ENCODE measurements at regions not wholly inside any gene's neighbourhood (a gene's known extent, or its start where the extent isn't known, plus 50 kb on each side); places are given as distances from the start of the nearest gene placed in this dataset.
"Not testable (repeated sequence)": the region's sequence is repeated elsewhere in the genome, so short reads cannot be mapped to it uniquely, and the experiment has no call there.

GRCh38 chr17:6373599-6373998 is 61.3 kb downstream of the AIPL1 start:
- not testable (repeated sequence) for TF ChIP-seq CTCF (IDR thresholded peaks at IDR 0.05 in 4 of 5, conservative IDR thresholded peaks at IDR 0.05 in 1 of 5); POLR2A (IDR thresholded peaks at IDR 0.05)

All from gastrocnemius medialis (tissue), 4 donors.